ENCODE measurements at regions not wholly inside any gene's neighbourhood (a gene's known extent, or its start where the extent isn't known, plus 50 kb on each side); places are given as distances from the start of the nearest gene placed in this dataset.

DNA sequence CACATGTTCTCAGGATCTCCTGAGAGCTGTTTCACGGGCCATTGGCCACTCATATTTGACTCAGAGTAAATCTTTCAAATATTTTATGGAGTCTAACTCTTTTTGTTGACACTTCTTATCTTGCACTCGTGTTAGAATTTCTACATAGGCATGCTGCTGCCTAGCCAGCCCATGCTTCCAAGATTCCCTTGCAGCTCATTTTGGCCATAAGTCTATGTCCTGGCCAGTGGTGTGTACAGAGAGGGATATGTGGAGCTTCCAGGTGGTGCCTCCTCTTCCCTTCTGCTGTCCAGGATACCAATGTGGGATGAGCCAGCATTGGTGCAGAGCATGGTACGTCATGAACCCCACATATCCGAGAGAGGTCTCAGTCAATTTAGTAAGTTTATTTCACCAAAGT lies 522.6 kb downstream of the QKI start:
- DNase-seq = no peak

DNA sequence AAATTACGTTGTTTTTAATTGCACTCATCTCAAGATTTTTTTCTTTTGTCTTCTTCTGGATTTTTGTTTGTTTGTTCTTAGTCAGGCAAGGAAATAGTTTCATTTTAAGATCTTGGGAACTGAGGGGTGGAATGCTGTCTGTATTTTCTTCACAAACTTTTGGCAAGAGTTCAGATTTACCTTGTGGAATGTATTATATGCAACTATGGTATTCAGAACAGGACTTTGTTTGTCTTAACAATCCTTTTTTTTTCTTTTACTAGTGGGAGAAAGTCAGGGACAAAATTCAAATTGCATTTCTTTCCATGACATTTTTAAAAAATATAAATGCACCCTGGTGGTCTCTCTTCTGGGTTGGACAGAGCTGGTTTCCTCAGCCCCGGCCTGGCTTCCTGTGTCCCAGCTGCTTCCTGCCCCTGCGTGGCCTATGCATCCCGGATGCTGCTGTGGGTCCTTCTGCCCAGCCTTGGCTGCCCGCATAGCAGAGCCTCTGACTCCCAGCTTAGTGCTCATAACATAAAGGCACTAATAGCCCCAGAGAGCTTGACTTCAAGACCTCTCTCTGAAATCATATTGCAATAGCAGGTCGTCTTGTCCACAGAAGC lies 520.7 kb downstream of the QKI start:
- DNase-seq = no peak

DNA sequence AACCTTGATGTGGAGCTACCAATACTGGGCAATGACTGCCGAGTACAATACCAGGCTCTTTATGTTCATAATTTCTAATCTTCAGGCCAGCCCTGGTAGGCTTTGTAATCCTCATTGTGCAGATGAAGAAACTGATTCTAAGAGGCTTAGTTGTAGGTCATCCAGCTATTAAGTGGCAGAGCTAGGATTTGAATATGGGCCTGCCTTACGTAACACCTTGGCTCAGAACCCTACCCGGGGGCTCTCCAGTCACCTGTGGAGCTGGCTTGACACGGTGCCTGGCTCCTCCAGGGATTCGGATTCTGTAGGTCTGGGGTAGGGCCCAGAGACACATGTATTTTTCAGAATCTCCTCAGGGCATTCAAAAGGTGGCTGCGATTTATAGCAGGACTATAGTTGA lies 515.5 kb downstream of the QKI start:
- no peak for DNase-seq

DNA sequence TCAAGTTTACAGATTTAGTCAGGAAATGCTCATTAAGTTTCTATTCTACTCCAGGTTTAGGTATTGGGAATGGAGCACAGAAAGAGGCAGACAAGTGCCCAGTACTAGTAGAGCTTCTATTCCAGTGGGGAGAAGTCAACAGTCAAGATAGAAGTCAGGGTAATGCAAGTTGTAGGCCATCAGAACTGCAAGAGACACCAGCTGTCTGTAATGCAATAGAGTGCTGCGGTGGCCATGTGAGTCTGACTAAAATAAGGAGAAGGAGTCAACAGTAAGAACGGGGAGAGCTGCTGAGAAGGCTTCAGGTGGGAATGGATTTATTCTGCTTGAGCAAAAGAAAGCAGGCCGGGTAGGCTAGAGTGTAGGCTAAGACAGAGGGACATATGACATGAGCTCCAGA lies 515.0 kb downstream of the QKI start:
- no peak for DNase-seq

DNA sequence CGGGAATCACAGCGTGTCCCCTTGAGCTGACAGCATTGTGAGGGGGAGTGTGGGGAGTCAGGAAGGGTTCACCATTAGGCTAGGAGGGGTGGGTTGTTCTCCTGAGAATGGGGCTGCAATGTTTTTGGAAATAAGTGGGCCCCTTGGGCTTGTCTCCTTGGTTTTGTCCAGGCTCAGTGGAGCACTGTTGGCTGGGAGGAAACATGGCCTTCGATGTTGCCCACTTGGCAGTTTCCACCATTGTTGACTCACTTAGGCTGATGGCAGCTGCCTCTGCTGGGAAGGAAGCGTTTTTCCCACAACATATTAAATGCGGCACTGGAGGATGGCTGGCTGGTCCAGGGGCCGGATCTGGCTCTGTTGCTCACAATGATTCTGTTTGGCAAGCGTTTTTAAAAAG lies 512.1 kb downstream of the QKI start:
- DNase-seq = no peak

DNA sequence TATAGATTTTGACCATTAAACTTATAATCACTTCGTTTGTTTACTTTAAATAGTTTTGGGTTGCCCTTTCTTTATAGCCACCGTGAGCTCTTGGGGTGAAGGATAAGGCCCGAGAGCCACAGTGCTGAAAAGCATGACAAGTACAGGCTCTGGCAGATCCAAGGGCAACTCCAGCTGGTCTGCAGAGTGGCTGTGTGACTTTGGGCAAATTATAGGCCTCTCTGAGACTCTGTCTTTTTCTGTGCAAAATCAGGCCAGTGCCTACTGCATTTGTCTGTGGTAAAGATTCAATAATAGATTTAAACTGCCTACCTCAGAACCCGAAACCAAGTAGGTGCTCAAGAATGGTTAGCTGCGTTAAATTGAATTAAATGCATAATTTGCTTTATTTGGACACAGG lies 511.3 kb downstream of the QKI start:
- no peak for DNase-seq

DNA sequence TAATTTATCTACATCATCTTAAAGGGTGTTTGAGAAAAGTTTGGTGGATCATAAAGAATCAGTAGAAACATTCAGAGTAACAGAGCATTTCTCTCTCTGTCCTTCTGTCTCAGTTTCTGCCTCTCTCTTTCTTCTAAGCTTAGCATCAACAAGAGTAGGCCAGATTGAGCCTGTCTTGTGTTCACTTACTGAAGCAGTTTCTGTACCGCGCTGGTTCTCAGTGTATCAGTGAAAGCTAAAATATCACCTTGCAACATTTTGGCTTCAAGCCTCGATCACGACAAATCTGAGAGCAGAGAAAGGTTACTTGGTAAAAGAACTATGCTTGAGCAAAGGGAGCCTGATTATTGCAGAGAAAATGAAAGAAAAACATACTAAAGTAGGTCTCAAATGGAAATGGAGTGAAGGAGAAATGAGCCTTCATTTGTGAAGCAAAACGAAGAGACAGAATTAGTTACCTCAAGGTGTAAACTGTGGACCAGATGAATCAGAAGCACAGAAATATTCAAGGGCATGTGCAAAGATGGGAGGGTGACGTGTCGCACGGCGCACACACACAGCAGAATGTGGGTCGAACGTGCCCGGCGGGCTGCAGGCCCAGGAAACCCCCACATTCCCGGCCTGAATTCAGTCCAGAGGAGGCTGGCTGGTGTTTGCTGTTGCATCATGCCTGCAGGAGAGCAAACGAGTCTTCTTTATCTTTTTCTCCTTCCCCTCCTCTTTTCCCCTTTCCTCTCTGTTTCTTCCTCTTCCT lies 509.3 kb downstream of the QKI start:
- DNase-seq = no peak

DNA sequence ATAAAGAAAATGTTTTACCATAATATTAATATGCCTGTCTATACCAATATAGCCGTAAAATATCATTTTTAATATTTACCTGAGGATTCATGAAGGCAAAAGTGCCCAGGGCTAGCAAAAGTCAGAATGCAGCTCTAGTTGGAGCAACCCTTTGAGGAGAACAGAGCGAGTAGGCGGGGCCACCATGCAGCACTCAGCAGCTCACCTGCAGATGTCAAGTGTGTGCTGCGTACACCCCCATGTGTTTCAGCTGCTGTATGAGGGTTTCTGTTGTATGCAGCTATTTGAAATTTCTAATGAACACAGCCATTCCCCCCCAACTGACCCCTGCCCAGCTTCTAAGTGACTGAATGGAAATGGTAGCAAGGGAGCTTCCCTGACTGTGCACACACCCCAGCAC lies 508.0 kb downstream of the QKI start:
- DNase-seq = no peak

DNA sequence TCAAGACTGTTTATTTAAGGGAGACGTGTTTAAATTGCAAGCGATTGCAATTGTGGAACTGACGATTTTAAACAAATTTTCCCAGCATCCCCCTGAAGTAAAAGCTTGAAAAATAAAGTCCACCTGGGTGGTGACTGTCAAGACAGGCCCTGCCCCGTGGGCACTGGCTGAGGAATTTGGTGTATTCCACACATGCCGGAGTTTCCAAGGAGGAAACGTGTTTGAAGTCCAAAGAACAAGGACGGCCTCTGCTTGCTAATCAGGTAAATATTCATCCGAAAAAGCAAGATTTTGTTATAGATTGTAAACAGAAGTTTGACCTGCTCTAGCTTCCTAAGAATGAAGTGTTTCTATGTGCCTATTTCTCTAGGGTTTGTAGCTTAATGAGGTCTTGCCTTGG lies 505.1 kb downstream of the QKI start:
- DNase-seq = no peak

DNA sequence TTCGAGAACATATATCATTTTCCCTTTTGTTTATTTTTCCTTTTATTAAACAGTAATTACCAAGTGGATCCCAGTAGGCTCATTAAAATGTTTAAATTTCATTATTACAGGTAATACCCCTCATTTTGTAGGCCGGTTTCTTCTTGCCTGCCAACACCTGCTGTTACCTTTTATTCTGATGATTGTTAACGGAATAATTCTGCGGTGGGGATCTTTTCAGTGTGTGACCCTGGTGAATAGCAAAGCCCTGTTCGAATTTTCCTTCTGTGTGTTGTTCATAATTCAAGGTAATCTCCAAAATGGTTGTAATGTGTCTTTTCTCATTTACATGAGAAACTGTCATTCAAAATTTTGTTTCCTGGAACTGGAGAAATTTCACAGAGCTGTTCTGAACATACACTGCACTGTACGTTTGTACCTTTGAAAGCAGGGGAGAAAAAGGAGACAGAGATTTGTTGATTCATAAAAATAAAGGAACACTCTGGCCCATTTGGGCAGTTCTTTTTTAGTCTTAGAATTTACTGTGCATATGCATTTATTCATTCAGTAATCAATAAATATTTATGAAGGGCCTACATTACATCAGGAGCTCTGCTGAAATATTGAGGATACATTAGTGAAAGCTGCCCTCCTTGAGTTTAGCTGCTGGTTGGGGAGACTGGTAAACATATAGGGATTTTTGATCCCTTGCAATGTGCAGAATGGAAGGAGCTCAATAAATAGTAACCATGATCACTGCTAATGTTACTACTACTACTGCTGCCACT lies 502.0 kb downstream of the QKI start:
- DNase-seq = no peak

DNA sequence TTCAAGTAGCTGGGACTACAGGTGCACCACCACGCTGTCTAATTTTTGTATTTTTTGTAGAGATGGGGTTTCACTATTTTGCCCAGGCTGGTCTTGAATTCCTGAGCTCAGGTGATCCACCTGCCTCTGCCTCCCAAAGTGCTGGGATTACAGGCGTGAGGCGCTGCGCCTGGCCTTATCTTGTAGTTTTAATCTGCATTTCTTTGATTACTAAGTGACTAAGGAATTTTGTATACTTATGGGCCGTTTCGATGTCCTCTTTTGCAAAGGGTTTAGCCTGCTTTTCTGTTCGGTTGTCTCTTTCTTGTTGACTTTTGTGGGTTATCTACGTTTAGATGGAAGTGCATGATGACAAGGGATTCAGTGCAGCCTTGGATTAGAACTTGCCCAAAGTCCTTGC lies 500.6 kb downstream of the QKI start:
- DNase-seq = no peak

DNA sequence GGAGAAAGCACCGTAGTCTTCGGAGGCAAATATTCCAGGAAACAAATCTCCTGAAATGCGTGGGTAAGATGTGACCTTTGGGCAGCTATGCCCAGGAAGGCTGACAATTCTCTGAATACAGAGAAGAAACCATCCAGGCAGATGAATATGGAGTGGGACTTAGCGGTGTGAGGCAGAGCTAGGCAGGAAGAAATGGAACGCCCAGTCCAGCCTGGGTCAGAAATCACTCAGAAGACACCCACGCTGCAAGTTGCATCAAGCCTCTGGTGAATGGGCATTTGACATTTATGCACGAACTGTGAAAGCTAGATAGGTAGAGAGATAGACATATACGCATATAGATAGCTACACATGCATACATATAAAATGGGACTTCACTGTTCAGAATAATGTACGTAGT lies 498.5 kb downstream of the QKI start:
- DNase-seq = no peak

DNA sequence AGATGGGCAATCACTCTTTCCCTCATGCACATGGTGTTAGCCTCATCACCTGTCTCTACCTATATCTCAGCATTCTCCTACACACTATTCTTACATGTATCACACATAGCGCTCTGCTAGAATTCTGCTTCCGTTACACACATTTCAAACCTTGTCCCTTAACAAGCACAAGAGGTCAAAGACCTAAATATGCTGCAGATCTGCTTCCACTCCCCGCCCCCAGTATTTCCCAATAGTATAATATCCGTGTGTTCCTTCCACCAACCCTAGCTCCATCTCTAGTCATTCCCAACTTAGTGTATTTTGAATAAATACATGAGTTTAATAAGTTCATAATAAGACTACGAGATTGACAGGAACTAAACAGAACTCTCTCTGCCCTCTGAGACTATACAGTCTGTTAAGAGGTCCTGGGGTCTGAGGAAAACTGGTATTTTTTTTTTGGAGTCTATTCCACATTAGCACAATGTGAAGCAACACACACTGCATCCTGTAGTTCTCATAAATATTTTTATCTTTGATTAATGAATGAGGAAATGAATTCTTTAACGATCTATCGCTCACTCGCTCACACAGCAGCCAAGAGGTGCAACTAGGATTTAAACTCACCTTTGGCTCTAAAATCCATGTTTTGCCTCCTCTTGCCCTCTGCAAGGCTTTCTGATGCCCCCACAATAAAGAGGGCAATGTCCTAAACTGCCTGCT lies 491.6 kb downstream of the QKI start:
- no peak for DNase-seq

DNA sequence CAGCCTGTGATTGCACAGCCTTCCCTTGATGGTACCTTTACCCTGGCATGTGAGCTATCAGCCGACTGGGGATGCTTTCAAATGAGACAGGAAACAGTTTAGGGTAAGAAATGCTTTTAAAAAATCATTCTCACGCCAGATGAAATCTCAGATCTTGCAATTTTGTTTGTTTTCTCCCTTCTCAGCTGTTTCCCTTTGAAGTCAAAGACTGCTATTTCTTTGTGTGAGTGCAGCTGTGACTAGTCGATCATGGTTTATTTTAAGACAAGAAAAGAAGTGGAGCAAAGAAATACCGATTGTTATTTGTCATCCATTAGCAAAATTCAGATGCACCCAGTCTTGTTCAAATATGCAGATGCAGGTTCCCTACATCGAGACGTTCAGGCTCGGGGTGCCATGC lies 489.7 kb downstream of the QKI start:
- DNase-seq = no peak

DNA sequence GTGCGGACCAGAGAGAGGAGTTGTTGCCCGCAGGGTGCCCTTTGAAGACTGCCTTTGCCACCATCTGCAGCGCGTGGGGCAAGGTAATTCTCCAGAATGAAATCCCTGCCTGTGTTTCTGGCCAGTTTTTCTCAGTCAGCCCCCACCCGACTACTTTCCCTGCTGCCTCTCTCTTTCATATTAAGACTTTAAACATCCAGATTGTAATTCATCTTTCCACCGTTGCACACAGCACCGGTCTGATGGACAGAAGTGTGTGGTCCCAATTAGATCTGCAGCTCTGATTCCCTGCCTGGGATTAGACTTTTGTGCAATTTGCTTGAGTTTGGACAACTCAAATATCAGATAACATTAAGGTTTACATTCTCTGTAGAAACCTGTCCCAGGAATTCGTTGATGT lies 489.0 kb downstream of the QKI start:
- no peak for DNase-seq

DNA sequence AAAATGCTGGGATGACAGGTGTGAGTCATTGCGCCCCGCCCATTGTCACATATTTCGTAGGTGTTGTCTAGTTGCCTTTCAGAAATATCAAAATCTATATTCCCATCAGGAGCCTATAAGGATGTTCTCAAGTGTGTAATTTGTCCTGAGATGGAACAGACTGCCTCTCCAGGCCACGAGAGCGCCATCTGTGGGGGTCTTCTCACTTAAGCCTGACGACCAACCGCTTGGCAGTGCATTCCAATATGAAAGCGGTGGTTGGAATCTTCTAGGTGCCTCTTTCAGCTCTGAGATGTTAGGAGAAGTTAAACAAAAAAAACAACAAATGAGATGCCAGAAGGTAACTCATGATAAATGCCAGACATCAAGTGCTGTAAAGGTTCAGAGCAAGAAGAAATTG lies 488.5 kb downstream of the QKI start:
- DNase-seq = no peak

DNA sequence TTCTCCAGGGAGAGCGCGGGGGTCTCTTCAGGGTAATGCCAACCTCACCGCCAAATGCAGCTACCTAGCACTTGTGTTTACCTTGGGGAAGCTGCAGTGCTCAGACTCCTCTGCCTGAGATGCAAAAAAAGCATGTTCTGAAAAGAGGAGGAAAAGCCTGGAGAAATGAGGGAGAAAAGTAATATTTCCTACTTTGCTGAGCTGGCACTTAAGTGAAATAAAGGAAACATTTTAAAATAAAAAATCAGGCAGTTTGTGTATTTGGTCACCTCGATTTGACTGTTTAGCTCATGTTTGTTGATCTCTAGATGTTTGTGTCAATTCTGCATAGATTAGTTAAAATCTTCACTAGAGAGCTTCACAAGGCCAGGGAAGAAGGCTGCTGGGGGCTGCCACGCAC lies 487.2 kb downstream of the QKI start:
- no peak for DNase-seq

DNA sequence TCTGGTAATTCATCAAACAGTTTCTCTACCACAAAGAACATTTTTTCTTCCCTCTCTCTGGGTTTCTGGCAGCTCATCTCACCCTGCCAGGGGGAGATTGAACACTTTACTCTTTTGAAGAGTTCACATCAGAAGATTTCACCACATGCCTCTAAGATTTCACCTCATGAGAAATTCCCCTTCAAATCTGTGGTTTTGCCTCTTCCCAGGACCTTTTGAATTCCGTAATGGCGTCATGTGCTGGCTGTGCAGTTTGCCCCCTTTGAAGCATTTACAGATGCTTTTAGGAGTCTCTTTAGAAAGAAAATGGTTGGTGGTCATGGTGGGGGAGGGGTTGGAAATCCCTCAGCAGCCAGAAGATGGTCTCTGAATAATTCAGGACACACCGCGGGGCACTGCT lies 486.1 kb downstream of the QKI start:
- DNase-seq = no peak

DNA sequence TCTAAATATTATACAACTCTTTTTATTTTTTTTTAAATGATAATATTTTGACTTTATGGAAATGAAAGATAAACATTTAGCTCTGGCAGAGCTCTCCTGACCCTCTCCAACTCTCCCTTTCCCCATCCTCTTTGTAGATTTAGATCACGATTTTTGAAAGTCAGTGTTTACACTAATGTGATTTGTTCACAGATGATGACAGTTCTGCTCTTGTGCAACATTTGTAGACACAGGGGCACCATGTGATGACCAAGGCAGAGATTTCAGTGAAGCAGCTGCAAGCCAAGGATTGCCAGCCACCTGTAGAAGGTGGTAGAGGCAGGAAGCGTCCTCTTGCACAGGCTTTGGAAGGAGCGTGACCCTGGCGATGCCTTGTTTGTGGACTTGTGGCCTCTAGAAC lies 483.2 kb downstream of the QKI start:
- no peak for DNase-seq

DNA sequence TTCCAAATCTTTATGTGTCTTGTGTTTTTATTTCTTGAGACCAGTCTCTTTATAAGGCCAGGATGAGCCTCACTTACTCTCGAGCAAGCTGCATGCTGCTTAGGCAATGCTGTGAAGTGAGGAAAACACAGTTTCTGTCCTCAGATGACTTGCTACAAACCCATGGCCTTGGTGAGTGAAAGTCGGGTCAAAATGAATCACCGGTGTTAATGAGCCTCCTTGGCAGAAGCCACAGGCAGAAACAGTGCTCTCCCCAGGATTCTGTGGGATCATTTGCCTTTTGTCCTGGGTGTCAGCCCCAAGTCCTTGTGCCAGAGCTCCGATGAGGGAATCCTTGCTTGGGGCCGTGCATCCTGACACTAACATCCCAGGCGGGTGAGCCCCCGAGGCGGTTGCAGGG lies 482.5 kb downstream of the QKI start:
- DNase-seq = no peak

DNA sequence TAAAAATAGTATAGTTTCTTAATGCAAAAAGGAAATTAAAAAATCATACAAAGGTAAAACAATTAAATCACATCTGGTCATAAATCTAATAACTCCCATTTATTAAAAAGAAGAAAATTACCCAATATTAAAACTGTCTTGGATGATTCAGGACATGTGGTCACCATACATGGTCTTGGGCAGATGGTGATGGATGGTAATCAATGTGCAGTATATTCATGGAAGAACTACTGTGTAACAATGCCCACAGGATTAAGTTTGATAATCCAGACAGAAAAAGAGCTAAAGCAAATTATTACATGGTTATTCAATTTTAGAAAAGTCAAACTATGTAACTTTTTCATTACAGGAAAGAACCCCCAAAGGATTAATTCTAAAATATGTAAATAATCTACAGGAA lies 480.6 kb downstream of the QKI start:
- DNase-seq = no peak

DNA sequence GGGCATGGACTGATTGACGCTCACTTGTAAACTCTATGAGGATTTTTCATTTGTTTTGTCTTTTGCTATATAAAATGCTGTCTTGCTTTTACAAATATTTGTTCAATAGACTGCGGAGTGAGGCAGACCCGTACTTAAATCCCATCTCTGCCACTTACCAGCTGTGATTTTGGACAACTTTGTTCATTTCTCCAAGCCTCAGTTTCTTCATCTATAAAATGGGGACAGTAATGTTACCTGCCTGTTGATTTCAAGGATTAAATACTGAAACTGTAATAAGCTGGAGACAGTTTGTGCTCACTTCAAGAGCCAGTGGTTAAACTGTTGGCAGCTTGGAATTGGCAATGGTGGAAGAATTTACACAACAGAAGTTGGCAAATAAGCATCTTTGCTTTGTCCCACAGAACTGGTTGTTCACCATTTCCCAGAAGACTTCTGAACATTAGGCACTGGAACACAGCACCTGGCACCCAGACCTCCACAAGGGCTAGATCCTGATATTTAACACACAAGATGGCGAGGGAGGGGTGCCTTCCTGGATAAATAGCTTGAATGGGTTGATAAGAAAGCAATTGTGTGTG lies 479.2 kb downstream of the QKI start:
- DNase-seq = no peak

DNA sequence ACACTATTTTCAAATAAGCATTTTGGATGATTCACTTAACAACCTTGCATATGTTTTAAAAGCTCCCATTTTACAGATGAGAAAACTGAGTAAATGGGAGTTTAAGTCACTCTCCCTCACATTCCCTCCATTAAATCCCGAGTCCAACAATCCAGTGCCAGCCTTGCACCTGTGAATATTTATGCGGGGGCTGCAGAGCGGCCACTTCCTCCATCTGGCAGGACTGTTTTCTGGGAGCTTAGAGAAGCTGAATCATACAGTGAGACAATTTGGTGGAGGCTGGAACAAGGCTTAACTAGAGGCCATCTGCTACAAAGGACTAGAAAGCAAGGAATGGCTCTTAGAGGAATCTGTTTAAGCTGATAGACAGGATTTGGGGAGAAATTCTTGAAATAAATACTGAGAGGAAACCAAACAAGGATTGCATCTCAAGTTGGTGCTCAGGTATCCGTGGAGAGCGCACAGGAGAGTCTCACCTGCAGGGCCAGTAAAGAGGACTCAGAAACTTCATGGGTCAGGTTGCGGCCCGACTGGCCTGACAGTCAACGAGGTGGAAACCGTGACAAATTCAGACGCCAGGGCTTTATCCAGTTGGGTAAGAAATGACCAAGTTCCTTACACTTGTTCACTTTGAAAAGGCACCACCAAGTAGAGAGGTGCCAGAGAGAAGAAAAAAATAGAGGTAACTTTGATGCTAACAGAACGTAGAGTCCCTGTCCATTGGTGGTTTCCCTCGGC lies 478.5 kb downstream of the QKI start:
- no peak for DNase-seq
